ENCODE measurements at regions not wholly inside any gene's neighbourhood (a gene's known extent, or its start where the extent isn't known, plus 50 kb on each side); places are given as distances from the start of the nearest gene placed in this dataset.

DNA sequence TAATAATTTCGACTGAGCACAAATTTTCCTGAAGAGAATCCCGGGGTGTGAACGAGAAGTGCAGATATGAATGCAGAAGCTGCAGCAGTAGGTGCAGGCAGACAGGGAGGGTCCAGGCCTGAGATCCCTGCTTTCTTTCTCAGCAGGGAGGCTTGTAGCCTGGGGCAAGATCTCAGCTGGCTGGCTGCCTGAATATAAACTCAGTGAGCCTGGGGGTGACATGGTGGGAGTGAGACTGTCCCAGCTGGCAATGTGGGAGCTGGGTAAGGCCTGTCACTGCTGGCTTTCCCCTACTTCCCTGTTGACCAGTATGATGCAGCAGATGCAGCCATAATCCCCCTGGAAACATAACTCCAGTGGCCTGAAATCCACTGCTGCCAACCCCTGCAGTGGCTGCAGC is 325.2 kb downstream of the CETN3 start:
- TF ChIP-seq RARB (CRISPR knock-in tag; IDR thresholded peaks at IDR 0.05) (no peak), ZNF565 (CRISPR knock-in tag; conservative IDR thresholded peaks at IDR 0.05; ENCODE audit: low read depth) (no peak), GLIS3 (CRISPR knock-in tag; IDR thresholded peaks at IDR 0.05) (no peak), ZNF8 (CRISPR knock-in tag; IDR thresholded peaks at IDR 0.05) (no peak), BACH2 (CRISPR knock-in tag; IDR thresholded peaks at IDR 0.05; ENCODE audit: borderline replicate concordance) (no peak), ZFP3 (CRISPR knock-in tag; IDR thresholded peaks at IDR 0.05) (no peak)
- TF ChIP-seq, protein P1, sequence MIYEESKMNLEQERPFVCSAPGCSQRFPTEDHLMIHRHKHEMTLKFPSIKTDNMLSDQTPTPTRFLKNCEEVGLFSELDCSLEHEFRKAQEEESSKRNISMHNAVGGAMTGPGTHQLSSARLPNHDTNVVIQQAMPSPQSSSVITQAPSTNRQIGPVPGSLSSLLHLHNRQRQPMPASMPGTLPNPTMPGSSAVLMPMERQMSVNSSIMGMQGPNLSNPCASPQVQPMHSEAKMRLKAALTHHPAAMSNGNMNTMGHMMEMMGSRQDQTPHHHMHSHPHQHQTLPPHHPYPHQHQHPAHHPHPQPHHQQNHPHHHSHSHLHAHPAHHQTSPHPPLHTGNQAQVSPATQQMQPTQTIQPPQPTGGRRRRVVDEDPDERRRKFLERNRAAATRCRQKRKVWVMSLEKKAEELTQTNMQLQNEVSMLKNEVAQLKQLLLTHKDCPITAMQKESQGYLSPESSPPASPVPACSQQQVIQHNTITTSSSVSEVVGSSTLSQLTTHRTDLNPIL (CRISPR knock-in tag; IDR thresholded peaks at IDR 0.05; ENCODE audit: low read depth) = no peak
- TF ChIP-seq, protein P2, sequence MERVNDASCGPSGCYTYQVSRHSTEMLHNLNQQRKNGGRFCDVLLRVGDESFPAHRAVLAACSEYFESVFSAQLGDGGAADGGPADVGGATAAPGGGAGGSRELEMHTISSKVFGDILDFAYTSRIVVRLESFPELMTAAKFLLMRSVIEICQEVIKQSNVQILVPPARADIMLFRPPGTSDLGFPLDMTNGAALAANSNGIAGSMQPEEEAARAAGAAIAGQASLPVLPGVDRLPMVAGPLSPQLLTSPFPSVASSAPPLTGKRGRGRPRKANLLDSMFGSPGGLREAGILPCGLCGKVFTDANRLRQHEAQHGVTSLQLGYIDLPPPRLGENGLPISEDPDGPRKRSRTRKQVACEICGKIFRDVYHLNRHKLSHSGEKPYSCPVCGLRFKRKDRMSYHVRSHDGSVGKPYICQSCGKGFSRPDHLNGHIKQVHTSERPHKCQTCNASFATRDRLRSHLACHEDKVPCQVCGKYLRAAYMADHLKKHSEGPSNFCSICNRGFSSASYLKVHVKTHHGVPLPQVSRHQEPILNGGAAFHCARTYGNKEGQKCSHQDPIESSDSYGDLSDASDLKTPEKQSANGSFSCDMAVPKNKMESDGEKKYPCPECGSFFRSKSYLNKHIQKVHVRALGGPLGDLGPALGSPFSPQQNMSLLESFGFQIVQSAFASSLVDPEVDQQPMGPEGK (CRISPR knock-in tag; IDR thresholded peaks at IDR 0.05; ENCODE audit: borderline replicate concordance) = no peak
